ENCODE measurements at regions not wholly inside any gene's neighbourhood (a gene's known extent, or its start where the extent isn't known, plus 50 kb on each side); places are given as distances from the start of the nearest gene placed in this dataset.

GRCh38 chr1:173287785-173288184 lies 80.7 kb upstream of the TNFSF4 start:
- Mint-ChIP-seq H3K27me3 (ENCODE audit: low read depth in 2 of 2) (peaks cover 38 to 77% of the 10 kb centered on the region in 2 donors), H3K27ac (no peak overlapping the region), H3K4me1 (peaks cover 25 to 28% of the 10 kb centered on the region in 2 donors), H3K36me3 (peaks cover 13% of the 10 kb centered on the region), H3K9me3 (no peaks in the 10 kb centered on the region), H3K4me3 (no peak overlapping the region)
- ATAC-seq (no peak), DNase-seq (no peak)
- Histone ChIP-seq H3K4me1 (ENCODE audit: control insufficient read depth, insufficient read depth, low read length) (no peaks in the 10 kb centered on the region), H3K36me3 (ENCODE audit: control insufficient read depth, insufficient read depth, low read length) (no peaks in the 10 kb centered on the region), H3K4me3 (ENCODE audit: low read length) (no peak overlapping the region), H3K27me3 (ENCODE audit: control insufficient read depth, insufficient read depth, low read length) (no peaks in the 10 kb centered on the region), H3K27ac (ENCODE audit: low read length) (no peak overlapping the region), H3K9me3 (ENCODE audit: control insufficient read depth, insufficient read depth, low read length) (no peaks in the 10 kb centered on the region)
- intact Hi-C loops (cut with micrococcal nuclease) = no loop called here
- TF ChIP-seq, protein P1, sequence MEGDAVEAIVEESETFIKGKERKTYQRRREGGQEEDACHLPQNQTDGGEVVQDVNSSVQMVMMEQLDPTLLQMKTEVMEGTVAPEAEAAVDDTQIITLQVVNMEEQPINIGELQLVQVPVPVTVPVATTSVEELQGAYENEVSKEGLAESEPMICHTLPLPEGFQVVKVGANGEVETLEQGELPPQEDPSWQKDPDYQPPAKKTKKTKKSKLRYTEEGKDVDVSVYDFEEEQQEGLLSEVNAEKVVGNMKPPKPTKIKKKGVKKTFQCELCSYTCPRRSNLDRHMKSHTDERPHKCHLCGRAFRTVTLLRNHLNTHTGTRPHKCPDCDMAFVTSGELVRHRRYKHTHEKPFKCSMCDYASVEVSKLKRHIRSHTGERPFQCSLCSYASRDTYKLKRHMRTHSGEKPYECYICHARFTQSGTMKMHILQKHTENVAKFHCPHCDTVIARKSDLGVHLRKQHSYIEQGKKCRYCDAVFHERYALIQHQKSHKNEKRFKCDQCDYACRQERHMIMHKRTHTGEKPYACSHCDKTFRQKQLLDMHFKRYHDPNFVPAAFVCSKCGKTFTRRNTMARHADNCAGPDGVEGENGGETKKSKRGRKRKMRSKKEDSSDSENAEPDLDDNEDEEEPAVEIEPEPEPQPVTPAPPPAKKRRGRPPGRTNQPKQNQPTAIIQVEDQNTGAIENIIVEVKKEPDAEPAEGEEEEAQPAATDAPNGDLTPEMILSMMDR (IDR thresholded peaks at IDR 0.05) = no peak
- WGBS (ENCODE audit: insufficient coverage) = 100% methylated on average over 1 of the region's 1 CpG

GRCh38 chr1:173293756-173294155 lies 86.6 kb upstream of the TNFSF4 start:
- WGBS (ENCODE audit: insufficient coverage) = 100% methylated on average over 1 of the region's 1 CpG
- intact Hi-C loops (cut with micrococcal nuclease) = no loop called here
- H3K4me3 ChIP-seq (ENCODE audit: low read length) = no peak overlapping the region
- no peak for DNase-seq
- H3K4me1 ChIP-seq (ENCODE audit: control insufficient read depth, insufficient read depth, low read length) = no peaks in the 10 kb centered on the region
- no peaks in the 10 kb centered on the region for H3K9me3 Mint-ChIP-seq
- peaks cover 13% of the 10 kb centered on the region for H3K36me3 Mint-ChIP-seq
- no peaks in the 10 kb centered on the region for H3K9me3 ChIP-seq (ENCODE audit: control insufficient read depth, insufficient read depth, low read length)
- H3K27ac Mint-ChIP-seq = no peak overlapping the region
- H3K36me3 ChIP-seq (ENCODE audit: control insufficient read depth, insufficient read depth, low read length) = no peaks in the 10 kb centered on the region
- TF ChIP-seq, protein P1 (IDR thresholded peaks at IDR 0.05) = no peak
- no peak overlapping the region for H3K27ac ChIP-seq (ENCODE audit: low read length)
- no peak overlapping the region for H3K4me3 Mint-ChIP-seq
- peaks cover 37 to 47% of the 10 kb centered on the region in 2 donors for H3K4me1 Mint-ChIP-seq
- no peak for ATAC-seq
- peaks cover 27 to 44% of the 10 kb centered on the region in 2 donors for H3K27me3 Mint-ChIP-seq (ENCODE audit: low read depth in 2 of 2)
- H3K27me3 ChIP-seq (ENCODE audit: control insufficient read depth, insufficient read depth, low read length) = no peaks in the 10 kb centered on the region

DNA sequence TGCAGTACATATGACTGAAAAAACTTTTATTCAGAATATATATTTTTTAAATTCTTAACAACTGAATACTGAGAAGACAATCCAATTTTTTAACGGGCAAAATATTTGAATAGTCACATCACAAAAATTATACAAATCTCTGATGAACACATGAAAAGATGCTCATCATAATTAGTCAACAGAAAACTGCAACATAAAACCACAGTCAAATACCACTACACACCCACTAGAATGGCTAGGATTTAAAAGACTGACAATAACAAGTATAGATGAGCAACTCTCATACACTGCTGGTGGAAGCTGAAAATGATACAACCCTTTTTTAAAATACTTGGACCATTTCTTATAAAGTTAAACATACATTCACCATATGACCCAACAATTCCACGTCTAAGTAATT lies 87.7 kb upstream of the TNFSF4 start:
- H3K4me3 ChIP-seq (ENCODE audit: low read length) = no peak overlapping the region
- no peak overlapping the region for H3K27ac ChIP-seq (ENCODE audit: low read length)
- intact Hi-C loops (cut with micrococcal nuclease) = no loop called here
- TF ChIP-seq, protein P1 (IDR thresholded peaks at IDR 0.05) = no peak
- Mint-ChIP-seq H3K27ac (no peak overlapping the region), H3K36me3 (peaks cover 13% of the 10 kb centered on the region), H3K4me1 (peaks cover 32 to 44% of the 10 kb centered on the region in 2 donors), H3K4me3 (no peak overlapping the region), H3K27me3 (ENCODE audit: low read depth in 2 of 2) (peaks cover 23 to 33% of the 10 kb centered on the region in 2 donors), H3K9me3 (no peaks in the 10 kb centered on the region)
- DNase-seq (no peak), ATAC-seq (no peak)
- 85% methylated on average over 2 of the region's 2 CpGs for WGBS (ENCODE audit: insufficient coverage)
- no peaks in the 10 kb centered on the region for H3K36me3 ChIP-seq (ENCODE audit: control insufficient read depth, insufficient read depth, low read length)
- H3K27me3 ChIP-seq (ENCODE audit: control insufficient read depth, insufficient read depth, low read length) = no peaks in the 10 kb centered on the region
- H3K4me1 ChIP-seq (ENCODE audit: control insufficient read depth, insufficient read depth, low read length) = no peaks in the 10 kb centered on the region
- no peaks in the 10 kb centered on the region for H3K9me3 ChIP-seq (ENCODE audit: control insufficient read depth, insufficient read depth, low read length)

DNA sequence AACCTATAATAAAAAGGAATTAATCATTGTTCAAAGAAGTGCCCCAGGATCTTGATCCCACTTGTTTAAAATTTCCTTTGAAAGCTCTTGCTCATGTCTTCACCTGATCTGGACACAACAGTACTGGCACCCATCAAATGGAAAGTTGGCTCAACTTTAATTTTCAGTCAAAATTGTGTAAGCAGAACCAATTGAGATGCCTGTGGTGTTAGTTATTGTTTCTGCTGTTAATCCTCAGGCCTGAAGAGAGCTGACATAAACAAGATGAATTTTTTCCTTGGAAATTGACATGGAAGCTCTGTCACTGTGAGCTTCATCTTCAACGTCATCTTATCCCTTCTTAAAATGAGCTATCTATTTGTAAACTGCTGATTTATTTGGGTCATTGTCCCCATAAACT lies 88.3 kb upstream of the TNFSF4 start:
- peaks cover 27 to 39% of the 10 kb centered on the region in 2 donors for H3K4me1 Mint-ChIP-seq
- WGBS (ENCODE audit: insufficient coverage) = 100% methylated on average over 1 of the region's 1 CpG

More for the DNA sequence above, 88.3 kb upstream of the TNFSF4 start:
- Histone ChIP-seq H3K4me1 (ENCODE audit: control insufficient read depth, insufficient read depth, low read length) (no peaks in the 10 kb centered on the region), H3K27ac (ENCODE audit: low read length) (no peak overlapping the region), H3K9me3 (ENCODE audit: control insufficient read depth, insufficient read depth, low read length) (no peaks in the 10 kb centered on the region), H3K4me3 (ENCODE audit: low read length) (no peak overlapping the region), H3K36me3 (ENCODE audit: control insufficient read depth, insufficient read depth, low read length) (no peaks in the 10 kb centered on the region), H3K27me3 (ENCODE audit: control insufficient read depth, insufficient read depth, low read length) (no peaks in the 10 kb centered on the region)
- no peak overlapping the region for H3K27ac Mint-ChIP-seq
- H3K27me3 Mint-ChIP-seq (ENCODE audit: low read depth in 2 of 2) = peaks cover 23 to 28% of the 10 kb centered on the region in 2 donors
- DNase-seq (no peak), ATAC-seq (no peak)
- no peak overlapping the region for H3K4me3 Mint-ChIP-seq
- peaks cover 13% of the 10 kb centered on the region for H3K36me3 Mint-ChIP-seq
- TF ChIP-seq, protein P1 (IDR thresholded peaks at IDR 0.05) = no peak
- no peaks in the 10 kb centered on the region for H3K9me3 Mint-ChIP-seq
- intact Hi-C loops (cut with micrococcal nuclease) = no loop called here

All from natural killer cell (primary cell).